Skeletal muscle tissue (tissue), 3 donors: ENCODE measurements at regions not wholly inside any gene's neighbourhood (a gene's known extent, or its start where the extent isn't known, plus 50 kb on each side); places are given as distances from the start of the nearest gene placed in this dataset.

Experiments used
- H3K27ac ChIP-seq: one replicate; pipeline ENCODE4 v1.7.0; 2013; ENCODE audit warnings: mild to moderate bottlenecking, low read depth, low read length, inconsistent platforms
- H3K27me3 ChIP-seq, 3 donors: one replicate each; pipeline ENCODE4 v1.7.0; 2013; ENCODE audit warnings: low read length in 3 of 3; ENCODE audit not compliant: control insufficient read depth in 3 of 3, insufficient read depth in 3 of 3
- H3K36me3 ChIP-seq, 3 donors: one replicate each; pipeline ENCODE4 v1.7.0; 2013; ENCODE audit warnings: low read length in 3 of 3; ENCODE audit not compliant: control insufficient read depth in 3 of 3, insufficient read depth in 3 of 3
- H3K4me1 ChIP-seq, 3 donors: one replicate each; pipeline ENCODE4 v1.7.0; 2013; ENCODE audit warnings: low read length in 3 of 3, mild to moderate bottlenecking in 3 of 3; ENCODE audit not compliant: control insufficient read depth in 3 of 3, insufficient read depth in 3 of 3
- H3K4me3 ChIP-seq, 3 donors: one replicate each; pipeline ENCODE4 v1.7.0; 2013; ENCODE audit warnings: low read length in 3 of 3
- H3K9ac ChIP-seq, 3 donors: one replicate each; pipeline ENCODE4 v1.7.0; 2013; ENCODE audit warnings: low read length in 3 of 3, mild to moderate bottlenecking in 3 of 3, moderate library complexity in 2 of 3, low read depth in 1 of 3
- H3K9me3 ChIP-seq, 3 donors: one replicate each; pipeline ENCODE4 v1.7.0; 2013; ENCODE audit warnings: low read length in 3 of 3; ENCODE audit not compliant: control insufficient read depth in 3 of 3
- donor health status: Osteomylitis.

- Histone ChIP-seq H3K9ac (no peak overlapping the region), H3K27me3 (peaks cover 39 to 67% (median 62%) of the 10 kb centered on the region in 3 donors), H3K9me3 (no peaks in the 10 kb centered on the region), H3K27ac (no peak overlapping the region), H3K4me1 (no peaks in the 10 kb centered on the region), H3K36me3 (no peaks in the 10 kb centered on the region), H3K4me3 (no peak overlapping the region)
Observed at GRCh38 chr1:2859881-2860430, 58.5 kb upstream of the TTC34 start.

GRCh38 chr1:2860476-2861142 is 59.1 kb upstream of the TTC34 start:
- H3K27ac ChIP-seq = no peak overlapping the region
- H3K4me1 ChIP-seq = no peaks in the 10 kb centered on the region
- H3K4me3 ChIP-seq = no peak overlapping the region
- H3K27me3 ChIP-seq = peaks cover 39 to 66% (median 65%) of the 10 kb centered on the region in 3 donors
- no peak overlapping the region for H3K9ac ChIP-seq
- no peaks in the 10 kb centered on the region for H3K9me3 ChIP-seq
- no peaks in the 10 kb centered on the region for H3K36me3 ChIP-seq

DNA sequence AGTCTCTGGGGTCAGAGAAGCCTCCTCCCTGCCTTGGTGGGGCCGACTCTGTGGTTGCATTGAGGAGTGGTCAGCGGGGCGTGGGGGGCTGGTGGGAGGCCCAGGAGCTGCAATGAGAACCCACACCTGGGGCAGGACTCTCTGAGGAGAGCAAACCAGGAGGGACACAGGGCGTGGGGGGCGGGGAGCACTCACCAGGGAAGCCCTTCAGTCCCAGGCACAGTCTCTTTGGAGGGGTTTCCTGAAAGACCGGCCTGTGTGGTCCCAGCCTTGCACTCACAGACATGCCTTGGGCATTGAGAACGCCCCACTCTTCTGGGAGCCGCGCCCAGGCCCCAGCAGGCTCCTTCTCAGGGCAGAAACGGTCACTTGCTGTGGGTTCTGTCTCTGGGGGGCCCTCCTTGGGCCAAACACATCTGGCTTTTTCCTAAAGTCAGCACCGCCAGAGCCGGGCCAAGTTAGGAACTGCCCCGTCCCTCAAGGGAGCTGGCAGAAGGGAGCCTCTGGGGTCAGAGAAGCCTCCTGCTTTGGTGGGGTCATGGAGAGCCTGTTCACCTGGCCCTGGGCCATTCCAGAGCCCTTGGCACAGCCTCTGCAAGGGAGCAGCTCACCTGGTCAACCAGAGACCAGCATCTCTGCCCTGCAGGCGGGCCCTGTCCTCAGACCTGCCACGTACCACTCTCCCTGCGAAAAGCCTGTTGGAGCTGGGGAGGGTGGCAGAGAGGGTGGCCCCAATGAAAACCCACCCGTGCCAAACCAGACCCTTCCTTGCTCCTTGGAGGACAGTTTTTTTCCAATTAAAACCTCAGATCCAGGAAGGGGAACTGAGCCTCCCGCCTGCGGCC is 59.9 kb upstream of the TTC34 start:
- Histone ChIP-seq H3K9ac (no peak overlapping the region), H3K9me3 (no peaks in the 10 kb centered on the region), H3K36me3 (no peaks in the 10 kb centered on the region), H3K27me3 (peaks cover 36 to 65% (median 63%) of the 10 kb centered on the region in 3 donors), H3K27ac (no peak overlapping the region), H3K4me3 (no peak overlapping the region), H3K4me1 (no peaks in the 10 kb centered on the region)

GRCh38 chr1:2861988-2862813 is 60.7 kb upstream of the TTC34 start:
- Histone ChIP-seq H3K9me3 (no peaks in the 10 kb centered on the region), H3K4me3 (no peak overlapping the region), H3K27me3 (peaks cover 34 to 65% (median 63%) of the 10 kb centered on the region in 3 donors), H3K9ac (no peak overlapping the region), H3K36me3 (no peaks in the 10 kb centered on the region), H3K4me1 (no peaks in the 10 kb centered on the region), H3K27ac (no peak overlapping the region)

- no peaks in the 10 kb centered on the region for H3K9me3 ChIP-seq
- H3K36me3 ChIP-seq = no peaks in the 10 kb centered on the region
- H3K4me3 ChIP-seq = no peak overlapping the region
- peaks cover 31 to 65% (median 65%) of the 10 kb centered on the region in 3 donors for H3K27me3 ChIP-seq
- no peak overlapping the region for H3K27ac ChIP-seq
- no peaks in the 10 kb centered on the region for H3K4me1 ChIP-seq
- no peak overlapping the region for H3K9ac ChIP-seq
Observed at GRCh38 chr1:2862814-2863647, 61.5 kb upstream of the TTC34 start.

GRCh38 chr1:2863648-2863963 is 62.1 kb upstream of the TTC34 start:
- H3K9ac ChIP-seq = no peak overlapping the region
- H3K9me3 ChIP-seq = no peaks in the 10 kb centered on the region
- no peaks in the 10 kb centered on the region for H3K36me3 ChIP-seq
- H3K27ac ChIP-seq = no peak overlapping the region
- H3K4me1 ChIP-seq = no peaks in the 10 kb centered on the region
- H3K4me3 ChIP-seq = no peak overlapping the region
- peaks cover 27 to 60% (median 59%) of the 10 kb centered on the region in 3 donors for H3K27me3 ChIP-seq

DNA sequence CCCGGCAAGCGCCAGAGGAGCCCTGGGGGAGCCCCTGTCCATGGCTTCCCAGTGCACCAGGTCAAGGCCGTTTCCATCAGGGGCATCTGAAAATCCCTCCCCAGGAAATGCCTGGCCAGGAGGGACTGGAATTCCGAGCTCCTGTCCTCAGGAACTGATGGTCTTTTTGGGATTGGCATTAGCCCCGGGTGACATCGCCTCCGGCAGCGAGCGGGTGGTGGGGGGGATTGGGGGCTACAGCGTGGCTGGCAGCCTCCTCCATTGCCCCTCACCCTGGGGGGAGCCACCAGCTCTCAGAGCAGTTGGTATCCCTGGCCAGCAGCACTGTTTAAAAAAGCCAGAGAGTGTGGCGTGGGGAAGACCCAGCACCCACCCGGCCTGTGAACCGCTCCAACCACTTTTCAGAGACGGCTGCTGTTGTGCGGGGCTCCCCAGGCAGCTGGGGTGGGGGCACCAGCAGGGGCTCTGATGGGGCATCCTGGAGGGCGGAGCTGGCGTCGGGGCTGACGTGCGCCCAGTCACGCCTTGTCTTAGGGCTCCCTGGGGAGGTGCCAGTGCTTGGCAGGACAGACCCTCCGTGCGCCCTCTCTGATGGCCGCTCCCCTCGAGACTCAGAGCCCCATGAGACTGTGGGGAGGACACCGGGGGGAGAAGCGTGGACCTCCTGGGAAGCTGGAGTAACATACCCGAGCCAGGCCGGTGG is 62.9 kb upstream of the TTC34 start:
- H3K27ac ChIP-seq = no peak overlapping the region
- peaks cover 26 to 64% (median 58%) of the 10 kb centered on the region in 3 donors for H3K27me3 ChIP-seq
- H3K9me3 ChIP-seq = no peaks in the 10 kb centered on the region
- no peaks in the 10 kb centered on the region for H3K4me1 ChIP-seq
- no peak overlapping the region for H3K4me3 ChIP-seq
- H3K36me3 ChIP-seq = no peaks in the 10 kb centered on the region
- no peak overlapping the region for H3K9ac ChIP-seq

- Histone ChIP-seq H3K4me3 (no peak overlapping the region), H3K27ac (no peak overlapping the region), H3K36me3 (no peaks in the 10 kb centered on the region), H3K9me3 (no peaks in the 10 kb centered on the region), H3K27me3 (peaks cover 26 to 63% (median 60%) of the 10 kb centered on the region in 3 donors), H3K4me1 (no peaks in the 10 kb centered on the region), H3K9ac (no peak overlapping the region)
Observed at GRCh38 chr1:2865000-2865399, 63.5 kb upstream of the TTC34 start.
